ENCODE measurements at regions not wholly inside any gene's neighbourhood (a gene's known extent, or its start where the extent isn't known, plus 50 kb on each side); places are given as distances from the start of the nearest gene placed in this dataset.
"Not testable (repeated sequence)": the region's sequence is repeated elsewhere in the genome, so short reads cannot be mapped to it uniquely, and the experiment has no call there.

DNA sequence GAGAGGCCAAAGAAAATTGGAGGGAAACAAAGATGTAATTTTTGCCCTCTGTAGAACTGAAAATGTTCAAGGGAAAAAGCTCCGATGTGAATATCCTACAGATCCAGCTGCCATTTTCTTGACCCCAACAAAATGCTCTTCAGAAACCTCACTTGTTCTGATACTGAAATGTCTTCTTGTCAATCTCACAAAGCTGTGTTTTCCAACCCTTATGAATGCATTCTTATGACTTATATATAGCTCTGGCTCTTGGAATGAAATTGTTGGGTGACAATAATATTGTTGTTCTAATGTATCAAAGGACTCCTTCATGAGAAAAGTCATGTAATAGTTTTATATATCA lies 157.1 kb upstream of the TGFBR2 start:
- no peak overlapping the region for H3K27ac ChIP-seq
- H3K27me3 ChIP-seq: no peaks in the 10 kb centered on the region
- H3K36me3 ChIP-seq: no peaks in the 10 kb centered on the region
- H3K4me1 ChIP-seq (ENCODE audit: control insufficient read depth in 1 of 2, insufficient read depth in 1 of 2, low read depth in 1 of 2, low read length in 1 of 2): no peaks in the 10 kb centered on the region
- no peak overlapping the region for H3K4me3 ChIP-seq (ENCODE audit: low read depth in 1 of 2, low read length in 1 of 2)
- no peak for TF ChIP-seq CTCF (IDR thresholded peaks at IDR 0.05)
- H3K9me3 ChIP-seq: no peaks in the 10 kb centered on the region

- H3K4me3 ChIP-seq (ENCODE audit: low read depth in 1 of 2, low read length in 1 of 2): no peak overlapping the region
- no peaks in the 10 kb centered on the region for H3K9me3 ChIP-seq
- H3K27me3 ChIP-seq: no peaks in the 10 kb centered on the region
- H3K36me3 ChIP-seq: no peaks in the 10 kb centered on the region
- H3K4me1 ChIP-seq (ENCODE audit: control insufficient read depth in 1 of 2, insufficient read depth in 1 of 2, low read depth in 1 of 2, low read length in 1 of 2): no peaks in the 10 kb centered on the region
- TF ChIP-seq CTCF (IDR thresholded peaks at IDR 0.05): no peak
- H3K27ac ChIP-seq: no peak overlapping the region
Observed at GRCh38 chr3:30452446-30452845, 154.0 kb upstream of the TGFBR2 start.

DNA sequence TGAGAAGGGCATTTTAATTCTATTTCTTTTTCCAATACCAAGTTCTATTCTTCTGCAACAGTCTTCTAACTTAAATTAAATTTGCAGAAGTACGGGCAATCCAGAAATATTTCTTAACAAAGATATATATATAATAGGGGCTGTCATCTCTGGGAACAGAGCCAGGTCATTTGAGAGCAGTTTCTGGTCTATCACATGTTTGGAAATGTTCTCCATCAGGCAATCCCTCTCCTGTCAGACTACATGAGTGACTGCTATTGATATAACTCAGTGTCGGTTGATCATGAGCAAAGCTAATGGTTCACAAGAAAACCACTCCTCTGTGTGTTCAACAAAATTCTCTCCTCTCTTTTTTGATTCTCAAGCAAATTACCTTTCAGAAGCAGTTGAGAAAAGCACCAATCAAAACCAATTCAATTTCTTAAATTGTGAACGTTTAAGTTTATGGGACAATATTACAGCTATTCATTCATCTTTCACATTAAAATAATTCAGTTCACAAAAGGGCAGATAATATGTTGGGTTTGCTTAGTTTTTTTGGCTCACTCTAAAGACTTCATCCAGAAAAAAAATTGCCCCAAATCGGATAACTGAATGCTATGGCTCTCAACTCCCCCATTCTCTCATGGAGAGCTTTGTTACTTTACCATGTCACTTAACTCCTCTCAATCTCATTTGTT lies 152.9 kb upstream of the TGFBR2 start:
- Histone ChIP-seq H3K9me3 (no peaks in the 10 kb centered on the region), H3K4me3 (ENCODE audit: low read depth in 1 of 2, low read length in 1 of 2) (no peak overlapping the region), H3K36me3 (no peaks in the 10 kb centered on the region), H3K27ac (no peak overlapping the region), H3K27me3 (no peaks in the 10 kb centered on the region), H3K4me1 (ENCODE audit: control insufficient read depth in 1 of 2, insufficient read depth in 1 of 2, low read depth in 1 of 2, low read length in 1 of 2) (no peaks in the 10 kb centered on the region)
- TF ChIP-seq CTCF (IDR thresholded peaks at IDR 0.05): no peak

DNA sequence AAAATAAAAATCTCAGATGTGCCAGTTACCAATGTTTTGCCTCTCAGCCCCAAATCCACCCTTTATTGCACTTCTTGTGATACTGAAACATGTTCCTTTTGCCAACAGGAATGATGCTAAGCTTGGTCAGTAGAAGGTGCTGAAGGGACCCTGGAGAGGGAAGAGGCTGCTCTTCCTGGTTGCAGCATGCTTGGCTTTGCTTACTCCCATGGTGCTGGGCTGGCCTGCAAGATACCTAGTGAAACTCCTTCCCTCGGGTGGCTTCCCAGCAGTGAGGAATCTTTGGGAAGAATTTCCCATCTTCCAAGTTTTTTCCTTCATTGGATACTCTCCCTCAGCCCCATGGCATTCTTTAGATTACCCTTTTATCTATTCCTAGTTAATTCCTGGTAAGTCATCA lies 151.8 kb upstream of the TGFBR2 start:
- no peaks in the 10 kb centered on the region for H3K27me3 ChIP-seq
- no peaks in the 10 kb centered on the region for H3K4me1 ChIP-seq (ENCODE audit: control insufficient read depth in 1 of 2, insufficient read depth in 1 of 2, low read depth in 1 of 2, low read length in 1 of 2)
- no peaks in the 10 kb centered on the region for H3K9me3 ChIP-seq
- H3K27ac ChIP-seq: no peak overlapping the region
- TF ChIP-seq CTCF (IDR thresholded peaks at IDR 0.05): no peak
- no peaks in the 10 kb centered on the region for H3K36me3 ChIP-seq
- H3K4me3 ChIP-seq (ENCODE audit: low read depth in 1 of 2, low read length in 1 of 2): no peak overlapping the region

- H3K27ac ChIP-seq; H3K36me3 ChIP-seq; H3K4me1 ChIP-seq (ENCODE audit: control insufficient read depth in 1 of 2, insufficient read depth in 1 of 2, low read depth in 1 of 2, low read length in 1 of 2); H3K4me3 ChIP-seq (ENCODE audit: low read depth in 1 of 2, low read length in 1 of 2); H3K9me3 ChIP-seq; H3K27me3 ChIP-seq: not testable (repeated sequence)
Observed at GRCh38 chr3:30455112-30455511, 151.3 kb upstream of the TGFBR2 start.

GRCh38 chr3:30455840-30456239 lies 150.6 kb upstream of the TGFBR2 start:
- no peaks in the 10 kb centered on the region for H3K9me3 ChIP-seq
- no peaks in the 10 kb centered on the region for H3K27me3 ChIP-seq
- no peak overlapping the region for H3K27ac ChIP-seq
- TF ChIP-seq CTCF (IDR thresholded peaks at IDR 0.05): no peak
- H3K4me3 ChIP-seq (ENCODE audit: low read depth in 1 of 2, low read length in 1 of 2): no peak overlapping the region
- no peaks in the 10 kb centered on the region for H3K36me3 ChIP-seq
- no peaks in the 10 kb centered on the region for H3K4me1 ChIP-seq (ENCODE audit: control insufficient read depth in 1 of 2, insufficient read depth in 1 of 2, low read depth in 1 of 2, low read length in 1 of 2)
